ENCODE measurements at regions not wholly inside any gene's neighbourhood (a gene's known extent, or its start where the extent isn't known, plus 50 kb on each side); places are given as distances from the start of the nearest gene placed in this dataset.

GRCh38 chr10:81068460-81068859, 530.8 kb downstream of the SH2D4B start:
- TF ChIP-seq OSR1 (CRISPR knock-in tag; IDR thresholded peaks at IDR 0.05): no peak
- no peak for TF ChIP-seq ZNF8 (CRISPR knock-in tag; IDR thresholded peaks at IDR 0.05)
- no peak for ATAC-seq

- no peak for ATAC-seq
- TF ChIP-seq TOX (CRISPR knock-in tag; IDR thresholded peaks at IDR 0.05; ENCODE audit: borderline replicate concordance) (no peak), ZNF565 (CRISPR knock-in tag; conservative IDR thresholded peaks at IDR 0.05; ENCODE audit: low read depth) (no peak), CSDC2 (CRISPR knock-in tag; IDR thresholded peaks at IDR 0.05) (no peak), ZNF70 (CRISPR knock-in tag; IDR thresholded peaks at IDR 0.05) (no peak), TSHZ2 (CRISPR knock-in tag; IDR thresholded peaks at IDR 0.05) (no peak), ARNTL (CRISPR knock-in tag; IDR thresholded peaks at IDR 0.05; ENCODE audit: borderline replicate concordance, low read depth) (no peak), ZC3H10 (CRISPR knock-in tag; IDR thresholded peaks at IDR 0.05) (no peak), ZFP30 (CRISPR knock-in tag; IDR thresholded peaks at IDR 0.05) (no peak), BACH2 (CRISPR knock-in tag; IDR thresholded peaks at IDR 0.05; ENCODE audit: borderline replicate concordance) (no peak), ISL1 (CRISPR knock-in tag; IDR thresholded peaks at IDR 0.05) (no peak), PPARA (CRISPR knock-in tag; IDR thresholded peaks at IDR 0.05; ENCODE audit: borderline replicate concordance) (no peak), GLIS3 (CRISPR knock-in tag; IDR thresholded peaks at IDR 0.05) (no peak), OSR1 (CRISPR knock-in tag; IDR thresholded peaks at IDR 0.05) (no peak), ESRRG (CRISPR knock-in tag; IDR thresholded peaks at IDR 0.05) (no peak), CSRNP3 (CRISPR knock-in tag; IDR thresholded peaks at IDR 0.05) (no peak)
Observed at GRCh38 chr10:81071087-81071796, 533.5 kb downstream of the SH2D4B start.

- TF ChIP-seq PATZ1 (CRISPR knock-in tag; IDR thresholded peaks at IDR 0.05; ENCODE audit: borderline replicate concordance): no peak
- TF ChIP-seq OSR1 (CRISPR knock-in tag; IDR thresholded peaks at IDR 0.05): no peak
- no peak for TF ChIP-seq TOX (CRISPR knock-in tag; IDR thresholded peaks at IDR 0.05; ENCODE audit: borderline replicate concordance)
- TF ChIP-seq TCF4 (CRISPR knock-in tag; IDR thresholded peaks at IDR 0.05; ENCODE audit: borderline replicate concordance): no peak
- no peak for TF ChIP-seq ZC3H10 (CRISPR knock-in tag; IDR thresholded peaks at IDR 0.05)
- TF ChIP-seq ZNF565 (CRISPR knock-in tag; conservative IDR thresholded peaks at IDR 0.05; ENCODE audit: low read depth): no peak
- no peak for TF ChIP-seq GLIS3 (CRISPR knock-in tag; IDR thresholded peaks at IDR 0.05)
- no peak for TF ChIP-seq TSHZ2 (CRISPR knock-in tag; IDR thresholded peaks at IDR 0.05)
- no peak for TF ChIP-seq SNAI2 (CRISPR knock-in tag; IDR thresholded peaks at IDR 0.05)
- no peak for TF ChIP-seq RARB (CRISPR knock-in tag; IDR thresholded peaks at IDR 0.05)
- TF ChIP-seq ZFP30 (CRISPR knock-in tag; IDR thresholded peaks at IDR 0.05): no peak
- TF ChIP-seq ESRRG (CRISPR knock-in tag; IDR thresholded peaks at IDR 0.05): no peak
- TF ChIP-seq ZNF8 (CRISPR knock-in tag; IDR thresholded peaks at IDR 0.05): no peak
- no peak for TF ChIP-seq POU6F1 (CRISPR knock-in tag; IDR thresholded peaks at IDR 0.05; ENCODE audit: borderline replicate concordance, low read depth)
- no peak for ATAC-seq
Observed at GRCh38 chr10:81073155-81073554, 535.5 kb downstream of the SH2D4B start.
